ENCODE measurements at regions not wholly inside any gene's neighbourhood (a gene's known extent, or its start where the extent isn't known, plus 50 kb on each side); places are given as distances from the start of the nearest gene placed in this dataset.

DNA sequence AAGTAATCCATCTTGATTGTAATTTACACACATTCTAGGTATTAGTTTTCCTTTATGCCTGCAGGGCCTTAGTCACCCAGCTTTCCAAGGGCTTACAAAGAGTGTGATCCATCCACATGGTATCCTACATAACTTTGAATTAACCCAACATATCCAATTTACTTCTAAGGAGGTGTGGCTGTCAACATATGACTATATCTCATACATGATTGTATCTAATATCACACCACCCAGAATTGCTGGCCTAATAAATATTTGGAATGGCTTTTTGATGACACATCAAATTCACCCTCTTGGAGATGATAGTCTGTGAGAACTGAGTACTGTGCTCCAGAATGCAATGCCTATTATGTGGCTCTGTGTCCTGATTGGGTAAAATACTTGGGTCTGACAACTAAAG lies 363.3 kb upstream of the GRIN3A start:
- TF ChIP-seq, protein P1, sequence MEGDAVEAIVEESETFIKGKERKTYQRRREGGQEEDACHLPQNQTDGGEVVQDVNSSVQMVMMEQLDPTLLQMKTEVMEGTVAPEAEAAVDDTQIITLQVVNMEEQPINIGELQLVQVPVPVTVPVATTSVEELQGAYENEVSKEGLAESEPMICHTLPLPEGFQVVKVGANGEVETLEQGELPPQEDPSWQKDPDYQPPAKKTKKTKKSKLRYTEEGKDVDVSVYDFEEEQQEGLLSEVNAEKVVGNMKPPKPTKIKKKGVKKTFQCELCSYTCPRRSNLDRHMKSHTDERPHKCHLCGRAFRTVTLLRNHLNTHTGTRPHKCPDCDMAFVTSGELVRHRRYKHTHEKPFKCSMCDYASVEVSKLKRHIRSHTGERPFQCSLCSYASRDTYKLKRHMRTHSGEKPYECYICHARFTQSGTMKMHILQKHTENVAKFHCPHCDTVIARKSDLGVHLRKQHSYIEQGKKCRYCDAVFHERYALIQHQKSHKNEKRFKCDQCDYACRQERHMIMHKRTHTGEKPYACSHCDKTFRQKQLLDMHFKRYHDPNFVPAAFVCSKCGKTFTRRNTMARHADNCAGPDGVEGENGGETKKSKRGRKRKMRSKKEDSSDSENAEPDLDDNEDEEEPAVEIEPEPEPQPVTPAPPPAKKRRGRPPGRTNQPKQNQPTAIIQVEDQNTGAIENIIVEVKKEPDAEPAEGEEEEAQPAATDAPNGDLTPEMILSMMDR (IDR thresholded peaks at IDR 0.05; ENCODE audit: insufficient read depth, low read depth, low read length) = no peak
- H3K4me3 ChIP-seq (ENCODE audit: low read depth, low read length) = no peak overlapping the region
- DNase-seq (ENCODE audit: low read depth) = no peak

DNA sequence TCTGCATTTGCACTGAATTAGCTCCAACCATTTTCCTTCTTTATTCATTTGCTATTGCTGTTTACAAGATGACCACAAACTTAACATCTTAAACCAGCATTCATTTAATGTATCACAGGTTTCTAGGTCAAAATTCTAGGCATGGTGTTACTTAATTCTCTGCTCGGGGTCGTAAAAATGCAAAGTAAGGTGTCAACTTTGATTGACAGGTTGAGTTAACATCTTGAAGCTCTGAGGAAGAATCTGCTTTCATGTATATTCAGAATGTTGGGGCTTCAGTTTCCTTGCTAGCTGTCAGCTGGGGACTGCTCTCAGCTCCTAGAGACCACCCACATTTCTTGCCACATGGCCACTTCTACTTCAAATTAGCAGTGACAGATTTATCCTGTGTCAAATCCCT lies 348.7 kb upstream of the GRIN3A start:
- TF ChIP-seq, protein P1 (IDR thresholded peaks at IDR 0.05; ENCODE audit: insufficient read depth, low read depth, low read length) = no peak
- H3K4me3 ChIP-seq (ENCODE audit: low read depth, low read length) = no peak overlapping the region
- no peak for DNase-seq (ENCODE audit: low read depth)

DNA sequence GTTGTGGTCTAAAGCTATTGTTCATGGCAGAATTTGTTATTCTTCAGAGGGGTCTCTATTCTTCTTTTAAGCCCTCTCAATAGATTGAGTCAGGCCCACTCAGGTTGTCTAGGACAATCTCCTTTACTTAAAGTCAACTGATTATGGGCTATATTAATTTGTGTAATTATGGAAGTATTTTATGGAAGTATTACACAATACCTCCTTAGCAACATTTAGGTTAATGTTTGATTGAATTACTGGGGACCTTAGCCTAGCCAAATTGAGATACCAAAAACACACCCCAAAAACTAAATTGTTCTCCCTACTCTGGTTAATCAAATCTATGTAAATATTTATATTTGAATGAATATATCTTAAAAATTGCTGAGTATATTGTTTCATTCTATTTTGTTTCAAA lies 347.1 kb upstream of the GRIN3A start:
- no peak for DNase-seq (ENCODE audit: low read depth)
- TF ChIP-seq, protein P1 (IDR thresholded peaks at IDR 0.05; ENCODE audit: insufficient read depth, low read depth, low read length) = no peak
- no peak overlapping the region for H3K4me3 ChIP-seq (ENCODE audit: low read depth, low read length)

DNA sequence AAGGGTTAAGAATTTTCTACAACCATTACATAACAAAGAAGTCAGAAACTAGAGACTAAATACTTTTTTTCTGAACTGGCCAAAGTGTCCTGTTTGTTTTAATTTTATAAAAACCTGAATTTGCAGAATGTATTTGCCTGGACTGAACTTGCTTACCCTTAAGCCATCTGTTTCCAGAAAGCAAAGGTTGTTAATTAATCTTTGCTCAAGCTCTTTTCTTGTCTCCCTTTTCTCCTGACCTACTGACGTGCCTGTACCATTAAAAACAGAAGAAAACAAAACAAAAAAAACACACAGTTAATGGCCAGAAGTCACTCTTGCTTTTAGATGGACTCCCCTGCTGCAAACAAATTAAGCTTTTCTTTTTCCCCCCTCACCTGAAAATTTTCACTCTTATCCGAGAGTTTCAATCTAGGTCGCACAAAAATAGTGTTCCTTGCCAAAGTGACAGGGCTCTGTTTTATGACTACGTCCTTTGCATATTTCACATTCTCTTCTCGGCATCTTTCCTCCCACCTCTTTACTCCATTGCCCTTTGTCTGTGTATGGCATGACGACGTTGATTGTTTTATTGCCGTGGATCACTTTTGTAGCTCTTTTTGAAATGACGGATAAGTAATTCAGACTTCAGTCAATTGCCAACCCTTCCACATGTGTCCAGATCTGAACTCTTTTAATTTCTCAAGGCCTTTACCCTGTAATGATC lies 333.8 kb upstream of the GRIN3A start:
- TF ChIP-seq, protein P1 (IDR thresholded peaks at IDR 0.05; ENCODE audit: insufficient read depth, low read depth, low read length) = no peak
- DNase-seq (ENCODE audit: low read depth) = peak; percentile 1
- H3K4me3 ChIP-seq (ENCODE audit: low read depth, low read length) = no peak overlapping the region

DNA sequence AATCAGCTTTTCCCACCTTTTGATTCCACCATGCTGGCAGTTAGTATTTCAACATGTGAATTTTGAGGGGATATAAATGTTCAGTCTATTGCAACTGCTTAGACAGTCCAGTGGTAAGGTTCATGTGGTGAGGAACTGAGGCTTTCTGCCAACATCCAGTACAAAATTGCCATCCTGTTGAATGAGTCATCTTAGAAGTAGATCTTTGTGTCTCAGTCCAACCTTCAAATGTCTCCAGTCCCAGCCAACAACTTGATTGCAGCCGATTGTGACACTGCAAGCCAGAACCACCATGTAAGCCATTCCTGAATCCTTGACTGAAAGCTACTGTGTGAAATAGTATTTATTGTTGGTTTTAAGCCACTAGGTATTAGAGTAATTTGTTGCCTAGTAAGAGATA lies 331.5 kb upstream of the GRIN3A start:
- DNase-seq (ENCODE audit: low read depth) = peak; percentile 9
- H3K4me3 ChIP-seq (ENCODE audit: low read depth, low read length) = no peak overlapping the region

DNA sequence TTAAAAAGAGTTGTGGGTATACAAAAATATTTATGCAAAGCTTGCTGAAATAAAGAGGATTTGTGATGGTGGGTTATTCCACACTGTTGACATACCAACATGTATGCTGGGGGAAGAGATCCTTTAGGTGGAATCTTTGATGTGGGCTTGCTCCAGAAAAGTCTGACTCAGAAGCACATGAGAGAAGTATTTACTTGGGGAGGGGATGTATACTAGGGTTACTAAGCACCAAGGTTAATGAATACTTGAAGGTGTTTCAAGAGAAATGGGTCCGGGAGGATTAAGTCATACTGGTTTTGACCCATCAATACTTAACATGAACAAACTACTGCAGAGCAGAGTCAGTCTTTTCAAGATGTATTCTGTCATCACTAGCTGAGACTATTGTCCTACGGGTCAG lies 316.4 kb upstream of the GRIN3A start:
- DNase-seq (ENCODE audit: low read depth) = no peak
- H3K4me3 ChIP-seq (ENCODE audit: low read depth, low read length) = no peak overlapping the region
- TF ChIP-seq, protein P1 (IDR thresholded peaks at IDR 0.05; ENCODE audit: insufficient read depth, low read depth, low read length) = no peak

More for the DNA sequence above, 331.5 kb upstream of the GRIN3A start:
- TF ChIP-seq, protein P1 (IDR thresholded peaks at IDR 0.05; ENCODE audit: insufficient read depth, low read depth, low read length) = no peak
